ENCODE measurements at regions not wholly inside any gene's neighbourhood (a gene's known extent, or its start where the extent isn't known, plus 50 kb on each side); places are given as distances from the start of the nearest gene placed in this dataset.

DNA sequence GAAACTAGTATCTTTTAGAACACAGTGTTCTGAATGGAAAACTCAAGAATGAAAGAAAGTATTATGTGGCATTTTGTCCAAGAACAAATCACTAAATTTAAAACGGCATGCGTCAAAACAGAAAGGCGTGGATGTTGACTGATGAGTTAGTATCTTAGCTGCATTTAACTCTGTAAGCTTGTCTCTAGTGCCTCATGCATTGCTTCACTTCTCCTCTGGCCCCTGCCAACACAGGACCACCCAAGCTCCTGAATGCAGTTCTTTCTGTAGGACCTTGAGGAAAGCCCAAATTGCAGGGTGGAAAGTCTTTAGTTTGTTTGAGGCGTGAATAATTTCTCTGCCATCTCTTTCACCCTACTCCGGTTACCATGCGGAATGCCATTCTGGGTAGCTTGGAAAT is 632.2 kb downstream of the COL12A1 start:
- TF ChIP-seq, protein P1, sequence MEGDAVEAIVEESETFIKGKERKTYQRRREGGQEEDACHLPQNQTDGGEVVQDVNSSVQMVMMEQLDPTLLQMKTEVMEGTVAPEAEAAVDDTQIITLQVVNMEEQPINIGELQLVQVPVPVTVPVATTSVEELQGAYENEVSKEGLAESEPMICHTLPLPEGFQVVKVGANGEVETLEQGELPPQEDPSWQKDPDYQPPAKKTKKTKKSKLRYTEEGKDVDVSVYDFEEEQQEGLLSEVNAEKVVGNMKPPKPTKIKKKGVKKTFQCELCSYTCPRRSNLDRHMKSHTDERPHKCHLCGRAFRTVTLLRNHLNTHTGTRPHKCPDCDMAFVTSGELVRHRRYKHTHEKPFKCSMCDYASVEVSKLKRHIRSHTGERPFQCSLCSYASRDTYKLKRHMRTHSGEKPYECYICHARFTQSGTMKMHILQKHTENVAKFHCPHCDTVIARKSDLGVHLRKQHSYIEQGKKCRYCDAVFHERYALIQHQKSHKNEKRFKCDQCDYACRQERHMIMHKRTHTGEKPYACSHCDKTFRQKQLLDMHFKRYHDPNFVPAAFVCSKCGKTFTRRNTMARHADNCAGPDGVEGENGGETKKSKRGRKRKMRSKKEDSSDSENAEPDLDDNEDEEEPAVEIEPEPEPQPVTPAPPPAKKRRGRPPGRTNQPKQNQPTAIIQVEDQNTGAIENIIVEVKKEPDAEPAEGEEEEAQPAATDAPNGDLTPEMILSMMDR (IDR thresholded peaks at IDR 0.05) = no peak
- TF ChIP-seq POLR2A (IDR thresholded peaks at IDR 0.05) = no peak
